GM10266 (cell line): ENCODE measurements at regions not wholly inside any gene's neighbourhood (a gene's known extent, or its start where the extent isn't known, plus 50 kb on each side); places are given as distances from the start of the nearest gene placed in this dataset.
A peak's percentile ranks its signal among the peaks of the same experiment; 100 is the strongest.

Experiments used
- DNase-seq: peaks from one replicate; pipeline ENCODE4 v3.0.0; 2012; ENCODE audit errors: extremely low spot score
- TF ChIP-seq, protein P1 (sequence below): IDR thresholded peaks from 2 replicates; pipeline ENCODE4 v1.5.1; 2012; ENCODE audit warnings: mild to moderate bottlenecking, low read depth; ENCODE audit not compliant: control insufficient read depth, insufficient read depth; ENCODE audit errors: missing control alignments

DNA sequence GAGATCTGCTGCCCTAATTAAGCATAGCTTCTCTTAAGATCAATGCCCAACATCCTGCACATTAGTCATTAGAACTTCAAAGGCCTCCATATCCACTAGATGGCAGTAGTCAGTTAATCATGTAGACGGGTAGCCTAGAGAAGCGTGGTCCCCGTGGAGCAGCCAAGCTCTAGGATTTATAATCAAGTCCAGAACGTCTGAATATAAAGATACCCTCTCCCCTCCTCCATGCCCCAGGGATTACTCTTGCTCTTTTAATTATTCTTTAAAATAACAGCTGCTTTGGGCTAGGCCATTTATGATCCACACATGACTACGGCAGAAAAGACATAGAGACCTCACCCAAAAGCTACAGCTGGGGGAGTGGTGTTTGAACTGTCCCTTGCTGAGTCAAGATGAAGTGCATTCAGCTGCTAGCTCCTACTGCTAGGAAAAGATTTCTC lies 327.6 kb upstream of the PLET1 start:
- TF ChIP-seq, protein P1, sequence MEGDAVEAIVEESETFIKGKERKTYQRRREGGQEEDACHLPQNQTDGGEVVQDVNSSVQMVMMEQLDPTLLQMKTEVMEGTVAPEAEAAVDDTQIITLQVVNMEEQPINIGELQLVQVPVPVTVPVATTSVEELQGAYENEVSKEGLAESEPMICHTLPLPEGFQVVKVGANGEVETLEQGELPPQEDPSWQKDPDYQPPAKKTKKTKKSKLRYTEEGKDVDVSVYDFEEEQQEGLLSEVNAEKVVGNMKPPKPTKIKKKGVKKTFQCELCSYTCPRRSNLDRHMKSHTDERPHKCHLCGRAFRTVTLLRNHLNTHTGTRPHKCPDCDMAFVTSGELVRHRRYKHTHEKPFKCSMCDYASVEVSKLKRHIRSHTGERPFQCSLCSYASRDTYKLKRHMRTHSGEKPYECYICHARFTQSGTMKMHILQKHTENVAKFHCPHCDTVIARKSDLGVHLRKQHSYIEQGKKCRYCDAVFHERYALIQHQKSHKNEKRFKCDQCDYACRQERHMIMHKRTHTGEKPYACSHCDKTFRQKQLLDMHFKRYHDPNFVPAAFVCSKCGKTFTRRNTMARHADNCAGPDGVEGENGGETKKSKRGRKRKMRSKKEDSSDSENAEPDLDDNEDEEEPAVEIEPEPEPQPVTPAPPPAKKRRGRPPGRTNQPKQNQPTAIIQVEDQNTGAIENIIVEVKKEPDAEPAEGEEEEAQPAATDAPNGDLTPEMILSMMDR: peak; percentile 75
- peak; percentile 53 for DNase-seq

- no peak for DNase-seq
- TF ChIP-seq, protein P1: no peak
Measured at GRCh38 chr11:112589155-112589554, 328.5 kb upstream of the PLET1 start.

- no peak for DNase-seq
- TF ChIP-seq, protein P1: no peak
Measured at GRCh38 chr11:112590764-112591163, 330.1 kb upstream of the PLET1 start.

GRCh38 chr11:112593440-112593839 lies 332.8 kb upstream of the PLET1 start:
- no peak for DNase-seq
- TF ChIP-seq, protein P1: no peak

DNA sequence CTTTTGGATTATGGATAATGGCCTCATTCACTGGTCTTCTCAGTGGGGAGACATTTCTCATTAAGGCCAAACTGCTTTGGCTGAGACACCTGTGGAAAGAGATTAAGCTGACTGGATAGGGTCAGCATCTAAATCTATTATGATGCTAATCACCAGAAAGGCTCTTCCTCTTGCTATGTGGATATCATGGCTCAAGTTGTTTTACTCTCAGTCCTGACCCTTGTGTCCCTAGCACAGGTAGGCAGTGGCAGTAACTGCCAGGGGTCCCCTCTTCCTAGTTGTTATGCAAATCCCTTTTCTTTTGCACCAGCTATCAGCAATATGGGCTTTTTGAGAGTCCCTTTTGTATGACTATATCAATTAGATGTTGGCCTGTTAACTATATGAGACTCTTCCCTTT lies 335.7 kb upstream of the PLET1 start:
- TF ChIP-seq, protein P1: no peak
- DNase-seq: no peak

GRCh38 chr11:112597286-112597790 lies 336.7 kb upstream of the PLET1 start:
- DNase-seq: no peak
- TF ChIP-seq, protein P1: no peak

- TF ChIP-seq, protein P1: no peak
- DNase-seq: no peak
Measured at GRCh38 chr11:112599265-112599664, 338.6 kb upstream of the PLET1 start.
